HG02943 (cell line): ENCODE measurements at regions not wholly inside any gene's neighbourhood (a gene's known extent, or its start where the extent isn't known, plus 50 kb on each side); places are given as distances from the start of the nearest gene placed in this dataset.
"Not testable (repeated sequence)": the region's sequence is repeated elsewhere in the genome, so short reads cannot be mapped to it uniquely, and the experiment has no call there.

Experiments
- ATAC-seq: cut with Tn5 transposase; IDR thresholded peaks from one replicate; pipeline ENCODE4 v1.9.1; 2021; ENCODE audit warnings: mild to moderate bottlenecking, low read depth, moderate library complexity; ENCODE audit not compliant: unreplicated experiment

- ATAC-seq = not testable (repeated sequence)
These were observed 116.1 kb downstream of the OR4M2 start for GRCh38 chr15:22196423-22196822.

- ATAC-seq = not testable (repeated sequence)
These were observed 120.1 kb downstream of the OR4M2 start for GRCh38 chr15:22200417-22200816.

GRCh38 chr15:22201993-22202659, 121.8 kb downstream of the OR4M2 start:
- ATAC-seq = not testable (repeated sequence)

DNA sequence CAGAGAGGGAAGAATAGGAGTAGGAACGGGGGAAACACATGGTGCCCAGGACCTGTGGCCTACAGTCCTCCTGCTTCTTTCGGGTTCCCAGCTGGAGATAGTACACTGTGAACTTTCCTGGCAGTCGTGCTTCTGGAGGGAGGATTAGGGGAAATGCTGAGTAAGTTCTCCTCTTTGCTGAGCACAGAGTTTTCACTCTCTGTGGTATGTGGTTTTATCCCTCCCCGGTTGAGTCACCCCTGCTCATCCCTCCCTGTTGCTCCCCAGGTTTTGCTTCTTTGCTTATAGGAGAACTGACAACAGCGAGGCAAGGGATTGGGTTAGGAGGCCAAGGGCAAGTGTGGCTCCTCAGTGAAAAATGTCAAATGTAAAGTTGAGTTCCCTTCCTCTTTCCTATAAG, 122.9 kb downstream of the OR4M2 start:
- not testable (repeated sequence) for ATAC-seq

DNA sequence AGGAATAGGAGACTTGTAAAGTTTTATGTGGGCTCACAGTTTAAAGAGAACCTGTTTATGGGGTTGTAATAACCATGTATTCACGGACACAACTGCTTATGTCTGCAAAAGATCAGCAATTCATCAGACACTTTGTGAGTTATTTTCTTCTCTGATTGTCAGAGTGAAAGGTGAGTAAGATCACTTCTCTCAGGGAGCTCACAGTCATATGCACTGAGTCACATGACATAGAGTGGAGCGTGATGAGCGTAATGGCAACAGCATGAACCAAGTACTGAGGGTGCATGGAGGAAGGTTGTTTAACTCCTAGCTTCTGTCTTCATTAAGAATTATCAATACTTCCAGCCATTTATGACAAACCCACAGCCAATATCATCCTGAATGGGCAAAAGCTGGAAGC, 128.8 kb downstream of the OR4M2 start:
- not testable (repeated sequence) for ATAC-seq

DNA sequence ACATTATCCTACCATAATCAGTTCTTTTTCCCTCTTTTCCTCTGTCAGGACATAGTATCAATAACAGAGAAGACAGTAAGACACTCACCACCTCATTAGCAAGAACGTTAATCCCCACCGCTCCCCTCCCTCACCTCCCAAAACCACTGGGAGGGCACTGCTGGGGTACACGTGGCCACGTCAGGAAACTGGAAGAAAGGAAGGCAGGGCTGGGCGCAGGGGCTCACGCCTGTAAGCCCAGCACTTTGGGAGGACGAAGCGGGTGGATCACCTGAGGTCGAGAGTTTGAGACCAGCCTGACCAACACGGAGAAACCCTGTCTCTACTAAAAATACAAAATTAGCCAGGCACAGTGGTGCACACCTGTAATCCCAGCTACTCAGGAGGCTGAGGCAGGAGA, 142.3 kb downstream of the OR4M2 start:
- ATAC-seq = not testable (repeated sequence)

DNA sequence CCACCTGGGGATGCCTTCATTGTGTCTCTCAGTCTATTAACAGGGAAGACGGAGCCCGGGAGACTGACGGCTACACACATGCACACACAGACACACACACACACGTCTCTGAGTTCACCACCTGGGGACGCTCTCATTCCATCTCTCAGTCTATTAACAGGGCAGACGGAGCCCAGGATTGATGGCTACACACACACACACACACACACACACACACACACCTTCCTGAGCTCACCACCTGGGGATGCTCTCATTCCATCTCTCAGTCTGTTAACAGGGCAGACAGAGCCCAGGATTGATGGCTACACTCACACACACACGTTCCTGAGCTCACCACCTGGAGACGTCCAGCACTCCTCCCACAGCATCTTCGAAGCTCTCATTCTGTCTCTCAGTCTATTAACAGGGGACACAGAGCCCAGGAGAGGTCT, 143.9 kb downstream of the OR4M2 start:
- ATAC-seq = no peak

DNA sequence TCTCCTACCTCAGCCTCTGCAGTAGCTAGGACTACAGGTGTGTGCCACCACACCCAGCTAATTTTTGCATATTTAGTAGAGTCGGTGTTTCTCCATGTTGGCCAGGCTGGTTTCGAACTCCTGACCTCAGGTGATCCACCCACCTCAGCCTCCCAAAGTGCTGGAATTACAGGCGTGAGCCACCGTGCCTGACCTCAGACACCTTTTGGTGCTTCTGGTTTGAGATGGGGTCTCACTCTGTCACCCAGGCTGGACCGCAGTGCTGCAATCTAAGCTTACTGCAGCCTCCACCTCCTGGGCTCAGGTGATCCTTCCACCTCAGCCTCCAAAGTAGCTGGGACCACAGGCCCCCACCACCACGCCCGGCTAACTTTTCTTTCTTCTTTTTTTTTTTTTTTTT, 144.6 kb downstream of the OR4M2 start:
- ATAC-seq = not testable (repeated sequence)

DNA sequence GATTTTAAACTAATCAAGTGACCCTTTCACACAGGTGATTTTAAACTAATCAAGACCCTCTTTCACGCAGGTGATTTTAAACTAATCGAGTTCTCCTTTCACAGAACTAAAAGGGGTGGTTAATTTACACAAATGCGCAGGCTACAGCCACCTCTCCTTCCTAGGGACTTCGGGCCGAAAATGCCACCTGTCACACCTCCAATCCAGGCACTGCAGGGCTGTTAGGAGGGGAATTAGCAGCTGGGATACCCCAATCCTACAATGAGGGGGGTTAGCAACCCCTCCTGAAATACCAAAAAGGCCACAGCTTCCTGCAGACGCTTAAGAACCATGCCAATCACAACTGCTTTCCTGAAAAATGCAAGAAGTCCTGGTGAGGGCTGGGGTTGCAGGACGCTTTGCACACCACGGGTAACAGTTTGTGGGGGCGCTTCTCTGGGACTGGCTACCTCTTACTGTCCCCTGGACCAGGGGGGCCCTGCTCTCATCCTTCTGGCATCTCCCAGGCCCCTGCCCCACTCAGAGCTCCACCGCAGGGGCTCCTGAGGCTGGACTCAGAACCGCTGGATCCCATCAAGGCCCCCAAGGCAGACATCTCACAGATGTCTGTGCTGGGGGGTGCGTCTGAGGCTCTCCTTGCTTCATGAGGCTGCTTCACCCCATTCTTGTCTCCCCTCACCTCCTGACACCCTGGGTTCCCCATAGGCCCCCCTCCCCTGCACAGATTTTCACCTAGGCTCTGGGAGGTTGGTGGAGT, 145.9 kb downstream of the OR4M2 start:
- no peak for ATAC-seq

GRCh38 chr15:22227411-22228100, 147.2 kb downstream of the OR4M2 start:
- no peak for ATAC-seq

DNA sequence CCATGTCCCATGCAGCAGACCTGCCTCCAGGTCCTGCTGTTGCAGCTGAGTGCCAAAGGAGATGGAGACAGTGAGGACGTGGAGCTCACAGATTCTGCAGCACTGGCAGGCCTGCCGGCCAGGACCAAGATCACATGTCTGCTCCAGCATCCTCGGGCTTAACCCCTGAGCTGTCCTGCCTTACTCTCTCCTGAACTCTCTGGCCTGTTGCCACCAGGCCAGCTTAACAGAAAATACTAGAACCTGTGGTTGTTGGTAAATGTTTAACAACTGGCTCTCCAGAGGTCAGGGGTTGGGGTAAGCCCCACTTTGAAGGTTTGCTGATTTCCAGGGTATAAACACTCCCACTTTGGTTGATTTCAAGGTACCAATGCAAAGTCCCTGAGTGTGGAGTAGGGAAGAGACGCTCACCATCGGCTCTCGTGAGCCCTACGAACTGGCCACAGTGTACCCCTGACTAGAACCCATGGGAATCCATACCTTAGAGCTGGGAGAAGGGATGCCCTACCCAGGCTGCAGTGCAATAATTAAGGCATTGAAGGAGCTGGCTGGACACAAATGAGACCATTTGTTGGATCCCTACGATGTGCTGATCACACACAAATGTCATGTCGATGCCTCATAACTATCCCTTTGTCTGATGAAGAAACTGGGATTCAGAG, 147.9 kb downstream of the OR4M2 start:
- no peak for ATAC-seq

DNA sequence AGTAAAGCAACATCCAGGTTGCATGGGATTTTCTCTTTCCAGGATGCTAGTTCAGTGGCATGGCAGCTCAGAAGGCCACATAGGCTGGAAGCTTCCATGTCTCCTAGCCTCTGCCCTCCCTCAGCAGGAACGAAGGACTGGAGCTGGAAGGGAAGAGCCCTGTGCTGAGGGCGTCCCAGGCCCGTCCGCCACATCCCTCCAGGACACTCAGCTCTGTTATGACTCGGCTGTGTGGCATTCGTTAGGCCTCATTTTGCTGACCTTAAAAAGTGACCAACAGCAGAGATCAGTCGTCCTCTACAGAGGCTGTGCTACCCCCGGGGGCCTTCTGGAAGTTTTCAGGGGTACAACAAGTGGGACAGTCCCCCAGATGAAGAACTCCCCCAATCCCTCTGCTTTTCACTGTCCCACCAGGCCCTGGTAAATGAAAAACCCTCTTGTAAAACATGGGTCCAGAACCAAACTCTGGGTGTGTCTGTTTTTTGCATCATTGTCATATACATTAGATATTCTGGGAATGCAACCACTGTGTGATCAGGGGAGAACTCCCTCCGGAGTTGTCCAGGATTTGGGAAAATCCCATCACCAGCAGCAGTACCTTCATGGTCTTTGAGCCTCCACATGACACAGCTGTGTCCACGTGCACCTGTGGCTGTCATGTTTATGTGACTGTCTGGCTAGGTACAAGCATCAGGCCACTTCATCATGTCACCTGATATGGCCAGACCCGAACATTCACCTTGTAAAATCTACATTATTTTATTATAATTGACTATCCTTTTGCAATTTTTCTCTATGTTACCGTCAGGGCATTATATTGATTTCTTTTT, 149.9 kb downstream of the OR4M2 start:
- ATAC-seq = no peak

- no peak for ATAC-seq
These were observed 151.3 kb downstream of the OR4M2 start for GRCh38 chr15:22231603-22232002.

DNA sequence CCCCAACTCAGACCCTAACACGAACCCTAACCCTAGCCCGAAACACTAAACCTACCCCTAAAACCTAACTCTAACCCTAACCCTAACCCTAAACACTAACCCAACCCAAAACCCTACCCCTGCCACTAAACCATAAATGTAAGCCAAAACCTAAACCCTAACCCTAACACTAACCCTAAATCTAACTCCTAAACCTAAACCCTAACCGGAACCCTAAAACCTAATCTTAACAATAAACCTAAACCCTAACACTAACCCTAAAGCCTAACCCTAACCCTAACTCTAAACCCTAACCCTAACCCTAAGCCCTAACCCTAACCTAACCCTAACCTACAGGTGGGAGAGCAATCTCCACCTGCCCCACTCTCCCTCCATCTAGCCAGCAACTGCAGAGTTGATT, 152.3 kb downstream of the OR4M2 start:
- no peak for ATAC-seq

DNA sequence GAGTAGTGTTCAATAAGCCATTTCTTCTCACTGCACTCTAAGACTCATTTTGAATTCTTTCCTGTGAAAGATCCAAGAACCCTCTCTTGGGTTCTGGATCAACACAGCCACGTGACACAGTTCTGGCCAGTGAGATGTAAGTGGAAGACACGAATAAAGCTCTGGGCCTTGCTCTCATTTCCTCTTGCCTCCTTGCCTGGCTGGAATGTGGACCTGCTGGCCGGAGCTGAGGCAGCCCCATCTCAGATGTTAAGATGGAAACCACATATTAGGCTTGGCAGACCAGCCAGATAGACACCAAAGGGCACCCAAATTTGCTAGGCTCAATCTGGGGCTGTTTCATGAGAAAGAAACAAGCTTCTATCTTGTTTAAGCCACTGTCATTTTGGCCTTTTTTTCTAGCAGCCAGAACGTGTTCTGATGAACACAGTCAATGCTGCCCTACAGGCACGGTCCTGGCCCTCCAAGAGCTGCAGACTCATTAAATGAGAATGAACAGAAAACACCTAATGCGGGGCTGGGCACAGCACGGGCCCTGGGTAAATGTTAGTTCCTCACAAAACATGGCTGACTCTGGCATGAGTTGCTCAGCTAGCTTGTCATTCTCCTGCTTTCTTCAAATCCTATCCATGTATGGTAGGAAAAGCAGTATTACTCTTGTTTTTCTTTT, 155.1 kb downstream of the OR4M2 start:
- not testable (repeated sequence) for ATAC-seq

DNA sequence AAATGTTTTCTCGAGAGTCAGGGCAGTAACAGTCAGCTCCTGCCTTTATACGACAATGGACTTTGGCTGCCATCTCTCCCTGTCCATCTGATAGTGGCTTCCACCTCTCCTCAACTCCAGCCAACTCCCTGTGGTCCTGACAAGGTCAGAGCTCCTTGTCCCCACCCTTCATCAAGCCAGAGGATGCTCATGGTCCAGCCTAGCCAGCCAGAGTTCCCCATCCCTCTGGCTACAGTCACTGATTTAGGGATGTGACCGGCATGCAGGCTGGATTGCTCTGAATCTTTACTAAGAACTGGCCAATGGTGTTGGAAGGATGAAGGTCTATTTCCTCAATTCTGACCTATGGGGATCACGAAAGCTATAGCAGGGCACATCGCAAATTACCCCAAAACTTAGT, 156.1 kb downstream of the OR4M2 start:
- ATAC-seq = no peak

- no peak for ATAC-seq
These were observed 157.6 kb downstream of the OR4M2 start for GRCh38 chr15:22237891-22238275.

GRCh38 chr15:22238276-22238958, 158.1 kb downstream of the OR4M2 start:
- ATAC-seq = not testable (repeated sequence)
